Activated CD8-positive, alpha-beta memory T cell treated with anti-CD3 and anti-CD28 coated beads, Interleukin-2, amount 50 U/mL, for 4 hours (primary cell): ENCODE measurements at regions not wholly inside any gene's neighbourhood (a gene's known extent, or its start where the extent isn't known, plus 50 kb on each side); places are given as distances from the start of the nearest gene placed in this dataset.

ENCODE experiments used
- DNase-seq: peaks from one replicate; pipeline ENCODE4 v3.0.0-alpha.2; 2020

GRCh38 chr5:173808079-173808808, 79.9 kb upstream of the CPEB4 start:
- DNase-seq, result no peak

- DNase-seq, result no peak
Observed at GRCh38 chr5:173809014-173809413, 79.1 kb upstream of the CPEB4 start.

GRCh38 chr5:173812811-173813550, 75.2 kb upstream of the CPEB4 start:
- no peak for DNase-seq

- no peak for DNase-seq
Observed at GRCh38 chr5:173814053-173814452, 74.1 kb upstream of the CPEB4 start.

- DNase-seq, result no peak
Observed at GRCh38 chr5:173815571-173815970, 72.6 kb upstream of the CPEB4 start.

- DNase-seq, result no peak
Observed at GRCh38 chr5:173816728-173817127, 71.4 kb upstream of the CPEB4 start.

GRCh38 chr5:173817561-173817960, 70.6 kb upstream of the CPEB4 start:
- no peak for DNase-seq

- DNase-seq, result no peak
Observed at GRCh38 chr5:173819521-173819920, 68.6 kb upstream of the CPEB4 start.

- DNase-seq, result no peak
Observed at GRCh38 chr5:173823274-173823644, 64.9 kb upstream of the CPEB4 start.

GRCh38 chr5:173823721-173824567, 64.2 kb upstream of the CPEB4 start:
- no peak for DNase-seq

GRCh38 chr5:173825215-173825865, 62.8 kb upstream of the CPEB4 start:
- no peak for DNase-seq

GRCh38 chr5:173826086-173826427, 62.1 kb upstream of the CPEB4 start:
- DNase-seq, result no peak

GRCh38 chr5:173826428-173827350, 61.5 kb upstream of the CPEB4 start:
- no peak for DNase-seq

GRCh38 chr5:173828952-173829351, 59.2 kb upstream of the CPEB4 start:
- no peak for DNase-seq

GRCh38 chr5:173829826-173830225, 58.3 kb upstream of the CPEB4 start:
- no peak for DNase-seq

- DNase-seq, result no peak
Observed at GRCh38 chr5:173830421-173830820, 57.7 kb upstream of the CPEB4 start.

GRCh38 chr5:173831196-173831914, 56.8 kb upstream of the CPEB4 start:
- no peak for DNase-seq

- no peak for DNase-seq
Observed at GRCh38 chr5:173832386-173832785, 55.8 kb upstream of the CPEB4 start.

GRCh38 chr5:173833196-173833985, 54.8 kb upstream of the CPEB4 start:
- DNase-seq, result no peak

- no peak for DNase-seq
Observed at GRCh38 chr5:173834071-173834771, 53.9 kb upstream of the CPEB4 start.
